ENCODE measurements at regions not wholly inside any gene's neighbourhood (a gene's known extent, or its start where the extent isn't known, plus 50 kb on each side); places are given as distances from the start of the nearest gene placed in this dataset.
"Not testable (repeated sequence)": the region's sequence is repeated elsewhere in the genome, so short reads cannot be mapped to it uniquely, and the experiment has no call there.

DNA sequence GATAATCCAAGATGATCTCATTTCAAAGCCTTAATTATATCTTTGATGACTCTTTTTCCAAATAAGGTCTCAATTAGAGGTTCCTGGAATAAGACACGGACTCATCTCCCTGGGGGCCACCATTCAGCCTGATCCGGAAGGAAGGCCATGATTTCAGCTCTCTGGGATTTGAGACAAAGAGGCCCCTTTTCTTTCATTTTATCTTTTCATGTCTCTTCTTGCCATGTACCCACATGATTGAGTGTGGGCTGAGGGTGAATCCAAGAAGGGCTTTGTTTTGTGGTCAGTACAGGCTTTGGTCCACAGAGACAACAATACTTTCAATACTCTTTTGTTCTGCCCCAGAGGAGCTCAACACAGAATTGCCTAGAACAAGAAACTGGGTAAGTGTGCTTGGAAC lies 261.2 kb downstream of the TRIML1 start:
- H4K91ac ChIP-seq (ENCODE audit: low read length): no peak overlapping the region
- no peak overlapping the region for H2BK5ac ChIP-seq (ENCODE audit: low read depth, low read length, poor library complexity, severe bottlenecking)
- no peak overlapping the region for H2BK15ac ChIP-seq (ENCODE audit: low read depth, poor library complexity, severe bottlenecking)
- H2BK120ac ChIP-seq (ENCODE audit: low read depth, low read length): no peak overlapping the region
- no peak overlapping the region for H3K4me2 ChIP-seq (ENCODE audit: low read length, poor library complexity, severe bottlenecking)
- H3K4ac ChIP-seq (ENCODE audit: low read depth in 1 of 2, low read length in 2 of 2): no peak overlapping the region
- DNase-seq: no peak
- H3K14ac ChIP-seq (ENCODE audit: low read length in 2 of 2): no peak overlapping the region
- H3K9me3 ChIP-seq (ENCODE audit: control insufficient read depth, low read length): peaks cover 13% of the 10 kb centered on the region
- 17% methylated on average over 2 of the region's 2 CpGs for WGBS
- no peak overlapping the region for H2BK12ac ChIP-seq (ENCODE audit: low read length in 2 of 2)
- no peak overlapping the region for H2AFZ ChIP-seq (ENCODE audit: low read depth, low read length)
- H3K18ac ChIP-seq (ENCODE audit: low read depth in 1 of 2, low read length in 2 of 2): no peak overlapping the region
- no peak overlapping the region for H3K27ac ChIP-seq (ENCODE audit: low read length, poor library complexity, severe bottlenecking)
- H2AK5ac ChIP-seq (ENCODE audit: low read length, severe bottlenecking): peak overlapping the region; percentile 41
- no peaks in the 10 kb centered on the region for H3K4me1 ChIP-seq (ENCODE audit: control insufficient read depth, insufficient read depth, low read depth, low read length)
- peaks cover 0 to 25% of the 10 kb centered on the region in 2 experiments for H3K36me3 ChIP-seq (ENCODE audit: control insufficient read depth in 1 of 2, insufficient read depth in 2 of 2, low read depth in 1 of 2, low read length in 2 of 2)
- peak overlapping the region in 1 of 2 experiments; percentile 86 for H3K4me3 ChIP-seq (ENCODE audit: insufficient read depth in 1 of 2, low read depth in 1 of 2, low read length in 2 of 2)
- no peak overlapping the region for H3K23ac ChIP-seq (ENCODE audit: low read length in 2 of 2)
- H3K27me3 ChIP-seq (ENCODE audit: control insufficient read depth in 1 of 2, insufficient read depth in 1 of 2, low read length in 2 of 2): no peaks in the 10 kb centered on the region
- no peak overlapping the region for H4K8ac ChIP-seq (ENCODE audit: low read length)
- no peaks in the 10 kb centered on the region for H3K79me1 ChIP-seq (replicated peaks; ENCODE audit: low read length, poor library complexity, severe bottlenecking)
- peak overlapping the region; percentile 91 for H3K9ac ChIP-seq (ENCODE audit: low read length)

DNA sequence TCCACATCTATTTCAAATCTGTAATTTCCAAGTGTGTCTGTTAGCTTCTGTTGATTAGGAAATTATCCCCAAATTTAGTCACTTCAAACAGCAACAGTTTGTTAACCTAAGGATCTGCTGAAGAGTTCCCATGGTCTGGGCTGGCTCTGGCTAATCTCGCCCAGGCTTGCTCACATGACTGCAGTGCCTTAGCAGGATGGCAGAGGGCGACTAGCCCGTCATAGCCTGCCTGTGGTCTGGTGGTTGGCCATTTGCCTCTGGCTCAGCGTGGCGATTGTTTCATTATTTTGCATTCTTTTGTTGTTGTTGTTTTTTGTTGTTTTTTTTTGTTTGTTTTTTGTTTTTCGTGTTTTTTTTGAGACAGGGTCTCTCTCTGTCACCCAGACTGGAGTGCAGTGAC lies 264.0 kb downstream of the TRIML1 start:
- Histone ChIP-seq H3K27me3 (ENCODE audit: control insufficient read depth in 1 of 2, insufficient read depth in 1 of 2, low read length in 2 of 2) (no peaks in the 10 kb centered on the region), H3K79me1 (replicated peaks; ENCODE audit: low read length, poor library complexity, severe bottlenecking) (no peaks in the 10 kb centered on the region), H3K27ac (ENCODE audit: low read length, poor library complexity, severe bottlenecking) (no peak overlapping the region), H3K18ac (ENCODE audit: low read depth in 1 of 2, low read length in 2 of 2) (no peak overlapping the region), H3K9me3 (ENCODE audit: control insufficient read depth, low read length) (peaks cover 13% of the 10 kb centered on the region), H2AFZ (ENCODE audit: low read depth, low read length) (no peak overlapping the region), H3K4me2 (ENCODE audit: low read length, poor library complexity, severe bottlenecking) (no peak overlapping the region), H2AK5ac (ENCODE audit: low read length, severe bottlenecking) (no peak overlapping the region), H4K8ac (ENCODE audit: low read length) (no peak overlapping the region), H2BK15ac (ENCODE audit: low read depth, poor library complexity, severe bottlenecking) (no peak overlapping the region), H3K4me3 (ENCODE audit: insufficient read depth in 1 of 2, low read depth in 1 of 2, low read length in 2 of 2) (peak overlapping the region in 1 of 2 experiments; percentile 86), H2BK120ac (ENCODE audit: low read depth, low read length) (no peak overlapping the region), H3K14ac (ENCODE audit: low read length in 2 of 2) (no peak overlapping the region), H3K9ac (ENCODE audit: low read length) (no peak overlapping the region), H4K91ac (ENCODE audit: low read length) (no peak overlapping the region), H2BK5ac (ENCODE audit: low read depth, low read length, poor library complexity, severe bottlenecking) (no peak overlapping the region), H2BK12ac (ENCODE audit: low read length in 2 of 2) (no peak overlapping the region), H3K4ac (ENCODE audit: low read depth in 1 of 2, low read length in 2 of 2) (no peak overlapping the region), H3K36me3 (ENCODE audit: control insufficient read depth in 1 of 2, insufficient read depth in 2 of 2, low read depth in 1 of 2, low read length in 2 of 2) (peaks cover 0 to 38% of the 10 kb centered on the region in 2 experiments), H3K4me1 (ENCODE audit: control insufficient read depth, insufficient read depth, low read depth, low read length) (no peaks in the 10 kb centered on the region), H3K23ac (ENCODE audit: low read length in 2 of 2) (no peak overlapping the region)
- 93% methylated on average over 6 of the region's 6 CpGs for WGBS
- no peak for DNase-seq

DNA sequence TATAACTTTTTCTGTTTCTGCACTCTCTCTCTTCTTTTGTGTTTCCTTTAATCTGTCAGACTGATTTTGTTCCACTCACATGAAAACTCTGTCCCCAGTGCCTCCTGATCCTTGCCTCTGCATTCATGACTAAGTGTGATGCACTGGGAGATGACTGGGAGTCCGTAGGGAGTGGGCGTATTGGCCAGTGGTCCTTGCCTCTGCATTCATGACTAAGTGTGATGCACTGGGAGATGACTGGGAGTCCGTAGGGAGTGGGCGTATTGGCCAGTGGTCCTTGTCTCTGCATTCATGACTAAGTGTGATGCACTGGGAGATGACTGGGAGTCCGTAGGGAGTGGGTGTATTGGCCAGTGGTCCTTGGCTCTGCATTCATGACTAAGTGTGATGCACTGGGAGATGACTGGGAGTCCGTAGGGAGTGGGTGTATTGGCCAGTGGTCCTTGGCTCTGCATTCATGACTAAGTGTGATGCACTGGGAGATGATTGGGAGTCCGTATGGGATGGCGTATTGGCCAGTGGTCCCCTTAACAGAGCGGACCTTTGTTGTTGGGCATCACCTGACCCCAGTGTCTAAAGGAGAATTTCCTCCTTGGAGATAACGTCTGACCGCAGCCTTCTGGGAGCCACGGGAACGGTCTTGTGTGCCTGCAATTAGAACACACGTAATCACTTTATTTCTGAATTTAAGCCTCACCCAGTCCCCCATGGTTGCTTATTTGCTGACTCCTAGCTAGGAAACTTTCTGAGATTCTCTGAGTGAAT lies 266.0 kb downstream of the TRIML1 start:
- not testable (repeated sequence) for H3K27ac ChIP-seq (ENCODE audit: low read length, poor library complexity, severe bottlenecking); H2BK120ac ChIP-seq (ENCODE audit: low read depth, low read length); H2BK15ac ChIP-seq (ENCODE audit: low read depth, poor library complexity, severe bottlenecking); H4K8ac ChIP-seq (ENCODE audit: low read length); H3K14ac ChIP-seq (ENCODE audit: low read length in 2 of 2); H2AFZ ChIP-seq (ENCODE audit: low read depth, low read length); H3K27me3 ChIP-seq (ENCODE audit: control insufficient read depth in 1 of 2, insufficient read depth in 1 of 2, low read length in 2 of 2); H3K4ac ChIP-seq (ENCODE audit: low read depth in 1 of 2, low read length in 2 of 2); H4K91ac ChIP-seq (ENCODE audit: low read length); H2BK12ac ChIP-seq (ENCODE audit: low read length in 2 of 2); DNase-seq; H2AK5ac ChIP-seq (ENCODE audit: low read length, severe bottlenecking); H3K23ac ChIP-seq (ENCODE audit: low read length in 2 of 2); H2BK5ac ChIP-seq (ENCODE audit: low read depth, low read length, poor library complexity, severe bottlenecking); H3K18ac ChIP-seq (ENCODE audit: low read depth in 1 of 2, low read length in 2 of 2); H3K4me2 ChIP-seq (ENCODE audit: low read length, poor library complexity, severe bottlenecking); H3K4me1 ChIP-seq (ENCODE audit: control insufficient read depth, insufficient read depth, low read depth, low read length); H3K79me1 ChIP-seq (replicated peaks; ENCODE audit: low read length, poor library complexity, severe bottlenecking)
- Histone ChIP-seq H3K4me3 (ENCODE audit: insufficient read depth in 1 of 2, low read depth in 1 of 2, low read length in 2 of 2) (peak overlapping the region in 1 of 2 experiments; percentile 50), H3K36me3 (ENCODE audit: control insufficient read depth in 1 of 2, insufficient read depth in 2 of 2, low read depth in 1 of 2, low read length in 2 of 2) (peaks cover 0 to 38% of the 10 kb centered on the region in 2 experiments), H3K9me3 (ENCODE audit: control insufficient read depth, low read length) (peaks cover 13% of the 10 kb centered on the region), H3K9ac (ENCODE audit: low read length) (peak overlapping the region; percentile 87)
- WGBS: 88% methylated on average over 12 of the region's 14 CpGs

DNA sequence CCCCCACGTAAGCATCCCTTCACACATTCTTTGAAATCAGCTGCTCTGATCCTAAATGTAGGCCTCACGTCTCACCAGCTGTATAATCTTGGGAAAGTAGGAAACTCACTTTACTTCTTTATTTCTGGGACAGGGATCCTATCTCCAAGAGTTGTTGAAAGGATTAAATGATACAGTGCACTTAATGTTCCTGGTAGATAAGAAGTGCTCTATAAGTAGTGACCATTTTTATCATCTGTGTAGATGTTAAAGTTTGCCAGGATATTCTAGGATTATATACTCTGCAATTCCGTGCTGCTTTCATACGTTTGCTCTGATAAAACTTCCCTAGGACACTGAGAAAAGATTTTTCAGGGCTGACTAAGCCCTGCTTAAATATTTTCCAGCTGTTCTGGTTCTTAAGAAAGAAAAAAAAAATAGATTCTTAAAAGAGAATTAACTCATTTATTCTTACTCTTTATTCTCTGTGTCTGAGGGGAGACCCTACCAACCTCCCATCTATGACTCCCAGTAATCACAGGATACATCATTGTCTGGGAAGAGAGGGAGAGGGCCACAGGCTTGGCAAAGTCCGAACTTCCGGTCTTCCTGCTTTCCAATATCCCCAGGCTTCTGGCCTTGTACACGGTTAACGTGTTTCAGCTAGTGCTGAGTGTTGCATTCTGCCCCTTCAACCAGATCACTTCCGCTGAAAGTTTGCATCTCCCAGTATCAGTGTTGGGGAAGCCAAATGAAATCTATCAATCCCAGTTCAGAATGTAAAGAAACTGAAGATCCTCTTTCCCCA lies 269.2 kb downstream of the TRIML1 start:
- no peak overlapping the region for H2AFZ ChIP-seq (ENCODE audit: low read depth, low read length)
- H3K36me3 ChIP-seq (ENCODE audit: control insufficient read depth in 1 of 2, insufficient read depth in 2 of 2, low read depth in 1 of 2, low read length in 2 of 2): peaks cover 0 to 43% of the 10 kb centered on the region in 2 experiments
- WGBS: 88% methylated on average over 5 of the region's 9 CpGs
- no peak overlapping the region for H4K91ac ChIP-seq (ENCODE audit: low read length)
- H4K8ac ChIP-seq (ENCODE audit: low read length): no peak overlapping the region
- H3K14ac ChIP-seq (ENCODE audit: low read length in 2 of 2): no peak overlapping the region
- peak overlapping the region in 1 of 2 experiments; percentile 29 for H3K4me3 ChIP-seq (ENCODE audit: insufficient read depth in 1 of 2, low read depth in 1 of 2, low read length in 2 of 2)
- no peak for DNase-seq
- H3K9me3 ChIP-seq (ENCODE audit: control insufficient read depth, low read length): peaks cover 11% of the 10 kb centered on the region
- H2AK5ac ChIP-seq (ENCODE audit: low read length, severe bottlenecking): no peak overlapping the region
- peak overlapping the region; percentile 39 for H3K27ac ChIP-seq (ENCODE audit: low read length, poor library complexity, severe bottlenecking)
- H3K18ac ChIP-seq (ENCODE audit: low read depth in 1 of 2, low read length in 2 of 2): no peak overlapping the region
- no peak overlapping the region for H2BK5ac ChIP-seq (ENCODE audit: low read depth, low read length, poor library complexity, severe bottlenecking)
- no peak overlapping the region for H3K23ac ChIP-seq (ENCODE audit: low read length in 2 of 2)
- H2BK15ac ChIP-seq (ENCODE audit: low read depth, poor library complexity, severe bottlenecking): no peak overlapping the region
- H3K4me2 ChIP-seq (ENCODE audit: low read length, poor library complexity, severe bottlenecking): no peak overlapping the region
- H3K4ac ChIP-seq (ENCODE audit: low read depth in 1 of 2, low read length in 2 of 2): no peak overlapping the region
- H3K27me3 ChIP-seq (ENCODE audit: control insufficient read depth in 1 of 2, insufficient read depth in 1 of 2, low read length in 2 of 2): no peaks in the 10 kb centered on the region
- H3K79me1 ChIP-seq (replicated peaks; ENCODE audit: low read length, poor library complexity, severe bottlenecking): no peaks in the 10 kb centered on the region
- H2BK120ac ChIP-seq (ENCODE audit: low read depth, low read length): no peak overlapping the region
- peak overlapping the region; percentile 90 for H3K9ac ChIP-seq (ENCODE audit: low read length)
- H2BK12ac ChIP-seq (ENCODE audit: low read length in 2 of 2): no peak overlapping the region
- peaks cover 2% of the 10 kb centered on the region for H3K4me1 ChIP-seq (ENCODE audit: control insufficient read depth, insufficient read depth, low read depth, low read length)
